ENCODE measurements at regions not wholly inside any gene's neighbourhood (a gene's known extent, or its start where the extent isn't known, plus 50 kb on each side); places are given as distances from the start of the nearest gene placed in this dataset.

DNA sequence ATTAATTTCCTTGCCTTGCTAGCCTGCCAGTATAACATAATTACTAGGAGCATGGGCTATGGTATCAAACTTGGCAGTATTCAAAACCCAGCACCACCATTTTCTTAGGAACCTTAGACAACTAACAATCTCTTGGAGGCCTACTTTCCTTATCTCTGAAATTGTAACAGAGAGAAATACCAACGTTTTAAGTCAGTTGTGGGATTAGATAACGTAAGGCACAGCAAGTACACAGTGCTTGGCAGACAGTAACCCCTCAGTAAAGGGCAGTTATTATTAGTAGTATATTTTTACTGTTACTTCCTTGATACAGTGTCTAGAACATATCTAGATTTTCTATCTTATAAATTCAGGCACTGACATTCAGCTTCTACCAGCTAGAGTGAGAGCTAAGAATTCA is 309.6 kb downstream of the ACTL7B start:
- DNase-seq: no peak

DNA sequence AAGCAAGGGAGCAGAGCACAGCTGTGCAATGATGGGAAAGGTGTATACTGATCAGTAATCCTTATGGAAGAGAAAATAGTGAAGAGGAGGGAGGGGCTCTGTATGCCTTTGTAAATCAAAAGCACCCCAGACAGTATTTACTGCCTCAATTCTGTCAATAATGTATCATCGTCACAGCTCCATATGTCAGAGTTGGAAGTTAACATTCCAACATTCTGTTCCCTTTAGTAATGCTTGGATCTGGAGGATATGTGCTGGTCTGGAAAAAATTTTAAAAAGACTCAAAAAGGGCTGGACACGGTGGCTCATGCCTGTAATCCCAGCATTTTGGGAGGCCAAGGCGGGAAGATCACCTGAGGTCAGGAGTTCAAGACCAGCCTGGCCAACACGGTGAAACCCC is 310.4 kb downstream of the ACTL7B start:
- no peak for DNase-seq

DNA sequence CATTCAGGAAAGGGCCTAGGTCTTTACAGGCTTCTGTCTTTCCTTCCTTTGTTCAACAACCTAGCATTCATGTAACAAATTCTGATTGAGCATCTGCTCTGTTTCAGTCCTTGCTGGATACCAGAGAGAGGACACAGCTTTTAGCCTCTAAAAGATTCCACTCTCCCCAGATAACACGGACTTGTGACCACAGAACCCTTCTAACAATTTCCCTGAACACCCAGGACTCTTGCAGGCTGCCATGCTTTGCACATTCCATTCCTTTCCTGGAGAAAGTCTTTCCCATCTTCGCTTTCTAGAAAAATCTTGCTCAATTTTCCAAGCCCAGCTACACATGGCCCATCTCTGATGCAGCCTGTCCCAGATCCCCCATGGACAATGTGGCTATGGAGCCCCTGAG is 310.9 kb downstream of the ACTL7B start:
- DNase-seq: no peak

DNA sequence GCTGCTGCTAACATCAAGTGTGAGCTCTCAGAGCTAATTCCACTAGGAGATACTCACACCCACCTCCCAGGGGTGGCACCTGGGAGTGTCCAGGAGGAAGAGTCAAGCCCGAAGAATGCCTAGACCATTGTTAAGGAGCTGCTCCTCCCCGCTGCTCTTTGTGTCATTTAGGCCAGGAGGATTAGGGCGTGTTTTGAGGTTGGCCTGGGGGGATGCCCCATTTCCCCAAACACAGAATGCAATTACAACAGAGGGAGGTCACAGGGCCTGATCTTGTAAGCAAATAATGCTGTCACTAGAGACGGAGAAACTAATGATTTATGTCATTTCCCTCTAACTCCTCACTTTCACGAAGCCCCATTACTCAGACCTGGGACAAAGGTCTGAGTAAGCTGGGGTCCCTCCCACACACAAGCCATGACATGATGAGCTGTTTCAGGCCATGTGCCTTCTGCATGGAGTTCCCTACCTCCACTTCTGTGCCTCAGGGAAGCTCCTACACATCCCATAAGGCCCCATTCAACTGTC is 312.5 kb downstream of the ACTL7B start:
- no peak for DNase-seq

DNA sequence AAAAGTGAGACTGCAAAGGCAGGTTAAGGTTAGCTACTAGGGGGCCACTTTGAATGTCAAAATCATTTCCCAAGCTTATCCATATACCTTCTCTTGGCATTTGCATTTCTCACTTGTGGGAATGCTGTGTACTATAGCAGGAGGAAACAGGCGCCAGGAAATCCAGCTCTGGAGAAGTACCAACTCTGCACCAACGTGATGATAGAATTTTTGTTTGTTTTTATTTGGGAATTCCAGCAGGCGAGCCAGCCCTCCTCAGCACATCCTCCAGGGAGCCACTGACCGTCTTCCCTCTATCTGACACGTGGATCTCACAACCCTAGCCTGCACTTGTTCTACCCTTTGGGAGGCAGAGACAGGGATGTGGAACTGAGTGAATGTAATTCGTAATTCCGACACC is 318.0 kb downstream of the ACTL7B start:
- no peak for DNase-seq

DNA sequence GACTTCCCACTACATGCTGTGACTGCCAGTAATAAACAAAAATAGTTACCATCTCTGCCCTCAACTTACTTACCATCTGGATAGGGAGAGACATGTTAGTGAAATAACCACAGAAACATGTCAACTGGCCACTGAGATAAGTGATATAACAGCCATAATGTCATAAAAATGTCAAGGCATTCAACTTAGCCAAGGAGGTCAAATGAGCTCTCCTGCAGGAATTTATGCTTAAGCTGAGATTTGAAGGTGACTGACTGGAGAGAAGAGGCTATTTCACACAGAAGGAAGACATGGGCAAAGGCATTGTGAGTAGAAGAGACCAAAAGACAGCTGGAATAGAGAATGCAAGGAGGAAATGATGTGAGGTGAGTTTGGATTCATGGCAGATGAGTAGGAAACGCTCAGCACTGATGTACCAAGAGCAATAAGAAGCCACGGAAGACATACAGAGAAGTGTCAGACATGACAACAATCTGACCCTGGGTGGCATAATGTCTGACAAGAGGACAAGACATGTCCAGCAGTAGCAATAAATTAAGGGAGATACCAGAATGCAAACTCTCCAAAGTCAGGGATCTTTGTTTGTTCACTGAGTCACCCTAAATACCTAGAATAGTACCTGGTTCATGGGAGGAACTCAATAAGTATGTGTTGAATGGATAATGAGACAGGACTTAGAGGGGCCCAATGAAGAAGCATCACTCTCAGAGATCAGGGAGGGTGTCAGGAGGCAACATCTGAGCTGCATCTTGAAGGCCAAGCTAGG is 318.8 kb downstream of the ACTL7B start:
- no peak for DNase-seq

DNA sequence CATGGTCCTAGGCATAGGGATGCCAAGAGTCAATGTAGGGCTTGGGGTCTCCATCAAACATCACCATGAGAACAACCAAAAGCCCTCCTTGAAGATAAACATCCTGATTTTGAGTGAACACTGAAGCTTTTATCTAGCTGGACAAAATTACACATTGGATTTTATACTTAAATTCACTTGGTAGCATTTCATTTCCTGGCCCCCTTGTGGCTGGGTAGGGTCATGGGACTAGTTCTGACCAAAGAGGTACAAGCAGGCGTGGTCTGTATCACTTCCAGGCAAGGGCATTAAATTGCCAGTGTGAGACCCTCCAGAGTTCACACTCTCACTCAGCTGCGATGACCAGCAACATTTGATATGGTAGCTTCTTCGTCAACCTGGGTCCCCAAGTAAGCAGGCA is 320.3 kb downstream of the ACTL7B start:
- no peak for DNase-seq

DNA sequence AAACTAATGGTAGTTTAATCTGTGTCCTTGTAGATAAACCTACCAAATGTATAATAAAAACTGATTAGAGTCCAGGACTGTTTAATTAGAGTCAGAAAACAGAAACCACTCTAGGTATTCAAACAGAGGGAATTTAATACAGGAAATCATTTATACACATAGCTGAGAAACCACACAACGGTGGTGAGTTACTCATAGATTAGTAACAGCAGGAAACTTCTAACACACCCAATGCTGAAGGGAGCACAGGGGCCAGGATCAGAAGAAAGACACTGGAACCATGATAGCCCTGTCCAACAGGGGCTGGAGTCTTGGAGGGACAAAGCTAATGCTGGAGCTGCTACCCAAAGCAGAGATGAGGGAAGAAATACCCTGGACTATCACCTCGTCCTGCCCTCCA is 321.0 kb downstream of the ACTL7B start:
- DNase-seq: no peak

DNA sequence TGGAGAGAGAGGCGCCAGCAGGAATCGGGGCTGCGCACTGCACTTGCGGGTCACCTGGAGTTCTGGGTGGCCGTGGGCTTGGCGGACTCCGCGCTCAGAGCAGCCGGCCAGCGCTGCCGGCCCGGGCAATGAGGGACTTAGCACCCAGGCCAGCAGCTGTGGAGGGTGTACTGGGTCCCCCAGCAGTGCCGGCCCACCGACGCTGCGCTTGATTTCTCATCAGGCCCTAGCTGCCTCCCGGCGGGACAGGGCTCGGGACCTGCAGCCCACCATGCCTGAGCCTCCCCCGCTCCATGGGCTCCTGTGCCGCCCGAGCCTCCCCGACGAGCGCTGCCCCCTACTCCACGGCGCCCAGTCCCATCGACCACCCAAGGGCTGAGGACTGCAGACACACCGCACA is 325.6 kb downstream of the ACTL7B start:
- no peak for DNase-seq

DNA sequence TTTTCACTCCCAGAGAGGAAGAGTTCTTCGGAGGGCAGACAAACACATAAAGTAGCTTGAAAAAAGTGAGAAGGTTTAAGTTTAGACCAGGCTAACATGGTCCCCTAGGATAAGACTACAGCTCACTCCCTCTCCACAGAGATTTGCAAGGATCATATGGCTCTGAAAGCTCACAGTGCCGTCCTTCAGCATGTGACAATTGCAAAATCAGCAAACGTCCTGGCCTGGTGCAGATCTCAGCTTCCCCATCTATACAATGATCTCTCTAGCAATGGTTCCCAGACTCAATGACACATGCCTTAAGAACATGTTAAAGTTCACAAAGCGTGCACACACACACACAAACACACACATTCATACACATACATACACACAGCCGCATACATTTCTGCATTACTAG is 327.6 kb downstream of the ACTL7B start:
- DNase-seq: no peak

DNA sequence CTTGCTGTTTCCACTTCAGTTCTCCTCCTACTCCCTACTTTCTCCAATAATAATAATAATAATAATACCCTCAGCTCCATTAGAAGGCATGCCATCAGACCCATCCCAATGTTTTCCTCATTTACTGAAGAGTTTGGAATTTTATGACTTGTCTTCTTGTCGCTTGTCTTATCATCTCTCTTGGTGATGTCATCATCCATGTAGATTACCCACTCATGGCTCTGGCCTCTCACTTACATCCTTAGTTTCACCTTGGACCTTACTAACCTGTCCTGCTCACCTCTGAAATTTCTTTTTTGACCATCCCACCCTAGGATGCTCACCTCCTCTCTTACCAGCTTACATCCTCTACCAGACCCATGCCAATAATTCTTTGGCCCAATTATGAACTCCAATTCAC is 329.3 kb downstream of the ACTL7B start:
- DNase-seq: no peak

DNA sequence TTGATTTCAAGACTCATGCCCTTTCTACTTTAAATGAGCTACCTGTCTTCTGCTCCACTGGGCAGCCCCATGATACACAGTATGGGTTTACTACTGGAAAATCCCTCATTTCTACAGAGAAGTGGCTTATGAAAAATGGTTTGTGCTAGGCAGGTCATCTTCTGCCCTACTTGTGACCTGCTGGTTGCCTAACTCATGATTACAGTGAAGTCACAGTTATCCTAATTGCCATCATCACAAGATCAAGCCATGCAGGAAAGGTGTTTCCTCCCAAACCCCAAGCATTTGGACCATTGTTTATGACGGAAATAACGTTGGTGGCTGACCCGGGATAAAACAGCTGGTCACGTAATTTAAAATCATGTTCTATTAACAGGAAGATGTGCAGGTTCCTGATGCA is 330.6 kb downstream of the ACTL7B start:
- DNase-seq: no peak

DNA sequence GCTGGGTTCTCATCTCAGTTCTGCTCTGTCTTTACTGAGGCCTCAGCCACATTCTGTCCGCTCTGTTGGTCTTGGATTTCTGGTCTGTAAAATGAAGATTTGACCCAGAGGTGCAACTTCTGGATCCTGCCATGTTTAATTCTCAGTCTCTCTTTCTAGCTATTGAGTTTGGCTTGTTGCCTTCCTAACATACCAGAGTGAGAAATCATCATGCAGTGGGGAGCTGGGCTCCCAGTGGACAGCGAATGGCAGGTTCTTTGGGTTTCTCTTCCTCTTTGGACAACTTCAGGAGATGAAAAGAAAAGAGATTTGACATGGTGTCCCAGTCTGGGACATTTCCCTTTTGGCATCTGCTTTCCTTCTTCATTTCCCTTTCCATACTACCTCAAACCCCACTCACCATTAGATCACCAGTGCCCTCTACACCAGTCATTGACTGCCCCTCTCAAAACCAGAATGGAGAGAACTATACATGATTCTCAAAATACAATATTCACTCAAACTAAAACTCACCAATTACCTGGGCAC is 334.7 kb downstream of the ACTL7B start:
- no peak for DNase-seq

DNA sequence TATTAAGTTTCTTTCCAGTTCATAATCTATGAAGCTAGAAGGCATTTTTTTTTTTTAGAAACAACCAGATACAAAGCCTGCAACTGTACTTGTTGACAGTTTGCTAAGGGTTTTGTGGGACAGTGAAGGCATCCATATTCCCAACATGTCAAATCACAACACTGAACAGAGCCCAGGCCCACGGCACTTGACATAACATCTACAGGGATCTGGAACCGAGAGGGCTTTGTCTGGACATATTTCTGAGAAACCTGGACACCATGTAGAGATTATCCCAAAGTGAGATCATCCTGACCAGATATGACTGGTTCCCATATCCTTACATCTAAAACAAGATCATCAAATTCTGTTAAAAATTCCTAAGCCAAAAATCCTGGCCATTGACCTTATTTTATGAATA is 336.3 kb downstream of the ACTL7B start:
- no peak for DNase-seq

DNA sequence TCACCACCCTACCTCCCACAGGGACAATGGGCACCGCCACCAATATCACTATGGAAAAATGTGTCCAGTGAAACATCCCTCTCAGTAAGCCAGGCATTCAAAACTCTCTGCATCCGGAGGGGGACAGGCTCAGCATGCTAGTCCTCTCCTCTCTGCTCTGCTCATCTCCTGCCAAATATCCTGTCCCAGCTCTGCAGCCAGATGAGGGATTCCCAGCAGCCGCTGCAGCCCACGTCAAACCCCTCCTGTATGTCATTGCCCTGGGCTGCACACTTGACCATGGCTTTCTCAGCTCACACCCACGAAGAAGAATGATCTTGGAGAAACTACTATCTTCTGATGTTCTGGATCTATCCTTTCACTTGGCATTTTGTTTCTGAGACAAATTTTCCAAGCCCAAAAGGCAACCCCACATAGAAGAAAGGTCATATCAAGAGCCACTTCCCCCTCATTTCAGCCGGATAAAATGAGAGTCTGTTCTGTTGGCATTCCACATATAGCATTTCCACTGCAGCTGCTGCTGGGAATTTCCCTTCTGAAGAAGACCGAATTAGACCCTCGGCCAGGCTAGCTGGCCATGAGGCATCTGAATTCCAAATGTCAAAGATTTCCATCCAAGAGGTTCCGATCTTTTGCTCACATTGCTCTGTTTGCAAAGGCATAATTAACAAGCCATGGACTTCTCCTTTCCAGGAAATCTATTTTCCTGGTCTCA is 338.0 kb downstream of the ACTL7B start:
- DNase-seq: no peak

DNA sequence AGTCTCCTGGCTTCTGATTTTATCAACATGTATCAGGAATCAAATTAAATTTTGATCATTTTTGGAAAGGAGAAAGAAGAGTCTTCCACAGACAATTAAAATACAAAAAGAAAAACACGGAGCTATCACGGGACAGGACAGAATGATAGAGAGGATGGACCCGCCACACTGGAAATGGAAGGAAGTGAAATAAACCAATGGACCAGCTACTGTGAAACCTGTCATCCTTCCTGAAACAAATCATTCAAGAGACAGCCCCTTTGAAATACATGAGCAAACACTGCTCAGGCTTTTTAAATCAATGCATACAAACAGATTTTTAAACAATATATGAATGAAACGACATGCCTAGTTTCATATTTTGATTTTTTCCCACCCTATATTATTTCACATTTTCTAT is 339.4 kb downstream of the ACTL7B start:
- no peak for DNase-seq

DNA sequence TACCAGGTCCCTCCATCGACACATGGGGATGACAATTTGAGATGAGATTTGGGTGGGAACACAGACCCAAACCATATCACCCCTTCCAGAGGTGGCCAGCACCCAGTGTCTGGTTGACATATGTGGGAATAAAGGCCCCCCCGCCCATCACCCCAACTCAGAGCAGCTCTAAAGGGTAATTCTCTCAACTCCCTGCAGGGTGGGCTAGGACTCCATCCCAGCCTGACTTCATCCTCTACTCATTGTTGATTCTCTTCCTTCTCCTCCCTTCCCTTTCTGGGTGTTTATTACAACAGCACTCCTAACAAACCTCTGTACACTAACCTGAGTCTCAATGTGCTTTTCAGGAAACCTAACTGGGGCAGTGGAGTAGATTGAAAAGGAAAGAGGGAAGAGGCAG is 339.9 kb downstream of the ACTL7B start:
- no peak for DNase-seq

DNA sequence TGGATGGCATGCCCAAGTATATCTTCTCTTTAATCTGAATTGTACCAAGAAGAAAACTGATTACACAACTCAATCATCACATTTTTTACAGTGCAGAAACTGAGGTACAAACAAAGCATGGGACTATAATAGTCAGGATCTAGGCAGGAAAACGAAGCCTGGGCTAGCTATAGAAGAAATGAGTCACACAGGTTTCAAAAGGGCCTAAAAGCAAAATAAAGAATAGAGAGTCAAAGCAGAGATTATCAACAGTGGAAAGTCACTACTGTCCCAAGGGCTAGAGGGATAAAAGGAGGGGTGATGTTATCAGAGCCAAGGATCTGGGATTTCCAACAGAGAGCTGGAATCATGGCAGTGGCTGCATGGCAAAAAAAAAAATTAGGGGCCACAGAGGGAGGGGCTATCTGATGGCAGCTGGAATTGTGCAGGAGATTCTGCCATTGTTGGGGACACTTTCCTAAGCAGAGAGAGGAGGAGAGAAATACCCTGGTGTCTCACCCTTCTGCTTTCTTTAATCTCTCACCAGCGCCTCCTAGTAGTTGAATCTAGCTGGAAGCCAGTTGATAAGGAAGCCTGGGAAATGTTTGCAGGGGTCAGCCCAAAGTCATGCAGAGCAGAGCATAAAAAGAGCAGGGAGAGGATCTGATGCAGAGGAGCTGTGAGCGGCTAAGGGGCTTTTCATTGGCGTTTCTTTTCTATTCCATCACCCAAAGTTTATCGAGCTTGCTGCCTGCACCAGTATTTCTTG is 343.2 kb downstream of the ACTL7B start:
- DNase-seq: no peak

DNA sequence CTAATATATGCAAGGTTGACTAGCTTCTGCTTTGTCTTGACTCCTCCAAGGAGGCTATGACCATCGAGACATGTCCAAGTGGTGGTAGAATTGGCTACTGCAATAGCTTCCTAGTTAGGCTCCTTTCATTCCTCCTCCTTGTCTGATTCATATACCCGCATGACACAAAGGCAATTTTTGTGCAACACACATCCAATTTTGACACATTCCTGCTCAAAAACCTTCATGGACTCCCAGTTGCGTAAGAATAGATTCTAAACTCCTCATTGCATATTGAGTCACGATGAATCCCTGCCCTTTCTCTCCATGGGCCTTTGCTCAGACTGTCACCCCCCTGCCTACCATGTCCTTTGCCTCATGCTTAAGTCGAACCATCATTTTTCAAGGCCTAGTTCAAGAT is 344.5 kb downstream of the ACTL7B start:
- no peak for DNase-seq

DNA sequence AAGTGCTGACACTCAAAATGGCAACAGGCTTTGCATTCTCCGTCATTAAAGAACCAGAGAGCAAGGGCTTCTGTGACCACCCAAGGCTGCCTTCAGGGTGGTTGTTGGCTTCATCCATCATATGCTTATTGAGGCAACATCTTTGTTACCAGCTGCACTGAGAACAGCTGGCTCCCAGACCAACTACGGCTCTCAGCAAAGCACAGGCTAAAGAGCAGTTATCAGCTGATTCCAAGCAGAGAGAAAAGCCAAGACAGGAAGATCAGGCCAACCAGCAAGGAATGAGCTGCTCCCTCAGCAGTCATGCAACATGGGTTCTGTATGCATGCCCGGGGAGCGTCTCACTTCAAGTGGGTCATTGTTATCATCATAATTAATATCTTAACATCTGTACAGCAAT is 358.9 kb downstream of the ACTL7B start:
- no peak for DNase-seq

DNA sequence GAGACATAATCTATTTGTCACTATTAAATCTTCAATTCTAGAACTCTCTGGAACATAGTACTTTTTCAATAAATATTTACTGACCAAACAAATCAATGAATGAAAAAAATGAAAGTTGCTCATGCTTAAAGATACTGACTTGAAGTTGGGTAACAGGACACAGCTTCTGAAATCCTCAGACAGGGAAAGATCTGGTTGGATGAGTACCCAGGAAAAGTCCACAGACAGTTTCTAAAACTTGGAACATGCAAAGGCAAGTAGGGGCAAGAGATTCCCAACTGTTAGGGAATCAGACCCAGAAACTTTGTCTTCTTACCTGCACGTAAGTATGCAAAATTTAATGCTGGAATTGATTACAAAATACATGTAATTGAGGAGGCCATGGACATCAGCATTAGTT is 366.2 kb downstream of the ACTL7B start:
- DNase-seq: no peak

DNA sequence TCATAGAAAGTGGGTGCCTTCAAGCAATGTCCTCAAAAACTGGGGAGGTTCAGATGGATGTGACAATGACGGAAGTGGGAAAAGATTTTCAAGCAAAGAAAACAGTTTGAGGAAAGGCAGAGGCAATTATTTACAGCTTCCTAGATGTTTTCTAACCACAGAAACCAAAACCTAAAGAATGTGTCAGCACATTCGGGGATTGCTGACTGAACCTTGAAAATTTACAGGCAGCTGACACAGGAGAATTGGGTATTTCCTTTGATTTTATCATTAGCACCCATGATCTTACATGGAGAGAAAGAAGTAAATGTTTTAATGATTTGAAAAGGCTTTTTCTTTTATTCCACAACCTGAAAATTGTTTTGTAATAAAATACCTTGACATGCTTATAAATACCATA is 369.0 kb downstream of the ACTL7B start:
- no peak for DNase-seq

DNA sequence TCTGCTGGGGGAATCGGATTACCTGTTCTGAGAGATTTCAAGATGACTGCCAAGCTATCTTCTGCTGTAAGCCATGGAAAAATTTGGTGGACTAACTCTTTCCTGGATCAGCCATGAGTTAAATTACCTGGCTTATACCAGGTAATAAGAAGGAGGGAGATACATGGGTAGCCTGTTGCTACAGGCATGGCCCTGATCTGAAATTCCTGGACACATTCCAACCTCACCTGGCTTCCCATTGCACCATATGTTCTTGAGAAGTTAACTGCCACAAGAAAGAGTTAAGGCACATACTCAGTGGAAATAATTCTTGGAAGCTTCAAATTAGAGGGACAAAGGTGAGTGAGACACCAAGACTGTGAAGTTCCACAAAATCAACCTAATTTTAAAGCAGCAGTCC is 371.3 kb downstream of the ACTL7B start:
- no peak for DNase-seq

DNA sequence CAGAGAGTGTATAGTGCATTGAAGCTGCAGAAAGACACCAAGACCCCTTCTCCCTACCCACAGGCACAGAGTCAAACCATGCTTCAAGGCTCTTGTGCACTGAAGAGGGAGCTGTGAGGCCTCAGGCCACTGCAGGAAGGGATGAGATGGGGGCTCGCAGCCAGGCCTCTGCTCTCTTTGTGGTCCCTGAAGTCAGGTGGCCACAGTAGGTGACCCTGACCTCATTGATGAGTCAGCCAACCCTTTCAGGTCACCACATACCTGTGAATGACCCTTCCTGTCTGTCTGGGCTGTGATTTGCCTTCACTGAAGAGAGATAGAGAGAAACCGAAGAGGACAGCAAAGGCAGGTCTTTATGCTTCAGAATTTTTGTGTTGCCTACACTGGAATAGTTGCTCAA is 372.1 kb downstream of the ACTL7B start:
- no peak for DNase-seq
